Activated T-helper 17 cell treated with anti-CD3 and anti-CD28 coated beads, Interleukin-2, amount 50 U/mL, for 72 hours (primary cell): ENCODE measurements at regions not wholly inside any gene's neighbourhood (a gene's known extent, or its start where the extent isn't known, plus 50 kb on each side); places are given as distances from the start of the nearest gene placed in this dataset.
"Not testable (repeated sequence)": the region's sequence is repeated elsewhere in the genome, so short reads cannot be mapped to it uniquely, and the experiment has no call there.

Experiments
- ATAC-seq: fragments of 150-1000 bp; cut with Tn5 transposase; replicated peaks from 2 replicates; pipeline ENCODE4 v1.10.0; 2021; ENCODE audit warnings: mild to moderate bottlenecking, moderate library complexity
- H3K27ac Mint-ChIP-seq: one replicate; pipeline ENCODE4 v1.8.0; 2022; ENCODE audit warnings: mixed read lengths
- H3K27me3 Mint-ChIP-seq: one replicate; pipeline ENCODE4 v1.8.0; 2022; ENCODE audit warnings: mixed read lengths
- H3K36me3 Mint-ChIP-seq: one replicate; pipeline ENCODE4 v1.8.0; 2022; ENCODE audit warnings: low read depth, mild to moderate bottlenecking, mixed read lengths
- H3K4me1 Mint-ChIP-seq: one replicate; pipeline ENCODE4 v1.8.0; 2022; ENCODE audit warnings: mixed read lengths
- H3K4me3 Mint-ChIP-seq: one replicate; pipeline ENCODE4 v1.8.0; 2022; ENCODE audit warnings: mild to moderate bottlenecking, mixed read lengths
- H3K9me3 Mint-ChIP-seq: one replicate; pipeline ENCODE4 v1.8.0; 2022; ENCODE audit warnings: mixed read lengths

GRCh38 chr22:49398115-49398514 is 429.6 kb downstream of the BRD1 start:
- H3K4me1 Mint-ChIP-seq: no peaks in the 10 kb centered on the region
- H3K27me3 Mint-ChIP-seq: peaks cover 5% of the 10 kb centered on the region
- H3K27ac Mint-ChIP-seq: no peak overlapping the region
- no peak for ATAC-seq
- no peaks in the 10 kb centered on the region for H3K36me3 Mint-ChIP-seq
- no peak overlapping the region for H3K4me3 Mint-ChIP-seq
- H3K9me3 Mint-ChIP-seq: peaks cover 4% of the 10 kb centered on the region

- Mint-ChIP-seq H3K4me1 (no peaks in the 10 kb centered on the region), H3K27me3 (peaks cover 9% of the 10 kb centered on the region), H3K9me3 (peaks cover 4% of the 10 kb centered on the region), H3K27ac (no peak overlapping the region), H3K4me3 (no peak overlapping the region), H3K36me3 (no peaks in the 10 kb centered on the region)
- ATAC-seq: no peak
Measured at GRCh38 chr22:49396817-49397216, 430.9 kb downstream of the BRD1 start.

- Mint-ChIP-seq H3K27ac (no peak overlapping the region), H3K27me3 (peaks cover 16% of the 10 kb centered on the region), H3K9me3 (peaks cover 4% of the 10 kb centered on the region), H3K4me1 (no peaks in the 10 kb centered on the region), H3K4me3 (no peak overlapping the region), H3K36me3 (no peaks in the 10 kb centered on the region)
- ATAC-seq: no peak
Measured at GRCh38 chr22:49395617-49396016, 432.1 kb downstream of the BRD1 start.

- H3K27me3 Mint-ChIP-seq: peaks cover 21% of the 10 kb centered on the region
- H3K36me3 Mint-ChIP-seq, H3K27ac Mint-ChIP-seq, H3K4me3 Mint-ChIP-seq, H3K9me3 Mint-ChIP-seq, ATAC-seq, H3K4me1 Mint-ChIP-seq: not testable (repeated sequence)
Measured at GRCh38 chr22:49395062-49395461, 432.6 kb downstream of the BRD1 start.

- H3K27me3 Mint-ChIP-seq: peaks cover 21% of the 10 kb centered on the region
- no peak overlapping the region for H3K4me3 Mint-ChIP-seq
- H3K4me1 Mint-ChIP-seq: no peaks in the 10 kb centered on the region
- ATAC-seq: no peak
- H3K9me3 Mint-ChIP-seq: peaks cover 4% of the 10 kb centered on the region
- no peak overlapping the region for H3K27ac Mint-ChIP-seq
- no peaks in the 10 kb centered on the region for H3K36me3 Mint-ChIP-seq
Measured at GRCh38 chr22:49394116-49394785, 433.4 kb downstream of the BRD1 start.

GRCh38 chr22:49393526-49393925 is 434.1 kb downstream of the BRD1 start:
- Mint-ChIP-seq H3K4me1 (no peaks in the 10 kb centered on the region), H3K36me3 (no peaks in the 10 kb centered on the region), H3K27ac (no peak overlapping the region), H3K4me3 (no peak overlapping the region), H3K9me3 (peaks cover 4% of the 10 kb centered on the region), H3K27me3 (peaks cover 21% of the 10 kb centered on the region)
- ATAC-seq: no peak

- Mint-ChIP-seq H3K4me1 (no peaks in the 10 kb centered on the region), H3K9me3 (peaks cover 4% of the 10 kb centered on the region), H3K4me3 (no peak overlapping the region), H3K27me3 (peaks cover 21% of the 10 kb centered on the region), H3K27ac (no peak overlapping the region), H3K36me3 (no peaks in the 10 kb centered on the region)
- no peak for ATAC-seq
Measured at GRCh38 chr22:49392841-49393510, 434.7 kb downstream of the BRD1 start.

GRCh38 chr22:49392247-49392646 is 435.4 kb downstream of the BRD1 start:
- no peaks in the 10 kb centered on the region for H3K4me1 Mint-ChIP-seq
- H3K36me3 Mint-ChIP-seq: no peaks in the 10 kb centered on the region
- no peak overlapping the region for H3K27ac Mint-ChIP-seq
- H3K9me3 Mint-ChIP-seq: peaks cover 4% of the 10 kb centered on the region
- H3K4me3 Mint-ChIP-seq: no peak overlapping the region
- ATAC-seq: no peak
- H3K27me3 Mint-ChIP-seq: peaks cover 21% of the 10 kb centered on the region

GRCh38 chr22:49391436-49391835 is 436.2 kb downstream of the BRD1 start:
- Mint-ChIP-seq H3K4me1 (no peaks in the 10 kb centered on the region), H3K36me3 (no peaks in the 10 kb centered on the region), H3K27ac (no peak overlapping the region), H3K27me3 (peaks cover 21% of the 10 kb centered on the region), H3K4me3 (no peak overlapping the region), H3K9me3 (peaks cover 4% of the 10 kb centered on the region)
- ATAC-seq: no peak

GRCh38 chr22:49390954-49391353 is 436.7 kb downstream of the BRD1 start:
- H3K4me3 Mint-ChIP-seq: no peak overlapping the region
- peaks cover 21% of the 10 kb centered on the region for H3K27me3 Mint-ChIP-seq
- H3K9me3 Mint-ChIP-seq: peaks cover 4% of the 10 kb centered on the region
- H3K4me1 Mint-ChIP-seq: no peaks in the 10 kb centered on the region
- no peaks in the 10 kb centered on the region for H3K36me3 Mint-ChIP-seq
- H3K27ac Mint-ChIP-seq: no peak overlapping the region
- no peak for ATAC-seq

GRCh38 chr22:49383909-49384308 is 443.8 kb downstream of the BRD1 start:
- H3K27me3 Mint-ChIP-seq: peaks cover 16% of the 10 kb centered on the region
- H3K36me3 Mint-ChIP-seq, H3K27ac Mint-ChIP-seq, H3K4me1 Mint-ChIP-seq, H3K4me3 Mint-ChIP-seq, ATAC-seq, H3K9me3 Mint-ChIP-seq: not testable (repeated sequence)

- ATAC-seq: no peak
- no peaks in the 10 kb centered on the region for H3K4me1 Mint-ChIP-seq
- H3K9me3 Mint-ChIP-seq: no peaks in the 10 kb centered on the region
- H3K27ac Mint-ChIP-seq: no peak overlapping the region
- H3K27me3 Mint-ChIP-seq: peaks cover 28% of the 10 kb centered on the region
- H3K36me3 Mint-ChIP-seq: no peaks in the 10 kb centered on the region
- no peak overlapping the region for H3K4me3 Mint-ChIP-seq
Measured at GRCh38 chr22:49382451-49382735, 445.3 kb downstream of the BRD1 start.

GRCh38 chr22:49381595-49382450 is 445.9 kb downstream of the BRD1 start:
- Mint-ChIP-seq H3K4me3 (no peak overlapping the region), H3K27me3 (peaks cover 31% of the 10 kb centered on the region), H3K4me1 (no peaks in the 10 kb centered on the region), H3K27ac (no peak overlapping the region), H3K36me3 (no peaks in the 10 kb centered on the region), H3K9me3 (no peaks in the 10 kb centered on the region)
- ATAC-seq: no peak

- H3K4me1 Mint-ChIP-seq: no peaks in the 10 kb centered on the region
- no peaks in the 10 kb centered on the region for H3K9me3 Mint-ChIP-seq
- H3K4me3 Mint-ChIP-seq: no peak overlapping the region
- no peak overlapping the region for H3K27ac Mint-ChIP-seq
- no peaks in the 10 kb centered on the region for H3K36me3 Mint-ChIP-seq
- ATAC-seq: no peak
- peaks cover 31% of the 10 kb centered on the region for H3K27me3 Mint-ChIP-seq
Measured at GRCh38 chr22:49380828-49381114, 446.9 kb downstream of the BRD1 start.
